ENCODE measurements at regions not wholly inside any gene's neighbourhood (a gene's known extent, or its start where the extent isn't known, plus 50 kb on each side); places are given as distances from the start of the nearest gene placed in this dataset.

GRCh38 chr18:2070631-2071030, 500.7 kb downstream of the METTL4 start:
- TF ChIP-seq GATA3 (IDR thresholded peaks at IDR 0.05; ENCODE audit: low read depth, low read length) (no peak), GATA2 (IDR thresholded peaks at IDR 0.05; ENCODE audit: low read depth, low read length) (no peak)

DNA sequence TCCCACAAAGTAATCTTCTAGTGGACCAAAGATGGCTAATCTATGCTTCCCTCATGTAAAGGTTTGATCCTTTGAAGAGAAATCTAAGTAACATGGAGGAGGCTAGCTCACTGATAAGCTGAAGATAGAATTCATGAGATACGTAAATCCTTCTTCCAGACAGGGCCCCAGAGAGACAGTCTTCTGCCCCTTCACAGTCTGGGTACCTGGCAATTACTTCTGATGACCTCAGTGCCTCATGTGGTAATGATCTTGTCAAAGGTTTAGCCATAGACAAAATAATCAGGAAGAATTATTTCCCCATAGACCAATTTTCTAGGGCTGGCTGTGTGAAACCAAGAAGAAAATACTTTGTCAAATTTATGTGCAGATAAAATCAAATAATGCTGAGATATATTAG, 495.8 kb downstream of the METTL4 start:
- TF ChIP-seq GATA2 (IDR thresholded peaks at IDR 0.05; ENCODE audit: low read depth, low read length) (no peak), GATA3 (IDR thresholded peaks at IDR 0.05; ENCODE audit: low read depth, low read length) (no peak)

DNA sequence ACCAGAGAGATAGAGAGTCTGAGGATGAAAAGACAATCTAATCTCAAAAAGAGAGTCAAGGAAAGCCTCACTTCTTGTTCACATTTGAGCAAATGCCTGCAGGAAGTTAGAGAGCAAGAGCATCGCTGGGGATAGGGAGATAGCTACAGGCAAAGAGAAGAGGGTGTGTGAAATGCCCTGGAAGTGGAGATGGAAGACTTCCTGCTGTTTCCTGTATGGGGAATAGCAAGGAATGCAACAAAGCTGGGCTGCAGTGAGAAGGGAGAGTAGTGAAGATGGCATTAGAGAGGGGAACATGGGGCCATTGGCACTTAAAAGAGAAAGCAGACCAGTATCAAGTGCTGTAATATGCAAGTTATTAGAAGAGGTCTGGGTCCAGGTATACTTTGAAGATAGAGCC, 488.6 kb downstream of the METTL4 start:
- no peak for TF ChIP-seq GATA2 (IDR thresholded peaks at IDR 0.05; ENCODE audit: low read depth, low read length)
- no peak for TF ChIP-seq GATA3 (IDR thresholded peaks at IDR 0.05; ENCODE audit: low read depth, low read length)

DNA sequence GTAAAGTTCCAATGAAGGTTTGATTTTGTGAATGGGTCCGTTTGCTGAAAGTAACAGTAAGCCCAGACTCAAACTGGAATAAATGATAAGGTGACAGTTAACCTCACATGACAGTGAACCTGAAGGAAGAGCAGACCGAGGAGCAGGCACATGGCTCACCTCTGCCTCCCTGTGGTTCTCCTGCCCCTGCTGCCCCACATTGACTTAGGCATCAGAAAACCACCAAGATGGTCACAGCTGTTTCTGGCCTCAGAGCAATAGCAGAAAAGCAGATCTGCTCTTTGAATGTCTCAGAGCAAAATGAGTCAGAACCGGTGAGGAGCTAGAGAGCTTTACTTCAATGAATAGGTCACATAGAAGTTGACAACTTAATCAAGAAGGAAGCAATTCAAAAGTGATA, 487.6 kb downstream of the METTL4 start:
- TF ChIP-seq GATA2 (IDR thresholded peaks at IDR 0.05; ENCODE audit: low read depth, low read length) (no peak), GATA3 (IDR thresholded peaks at IDR 0.05; ENCODE audit: low read depth, low read length) (no peak)

DNA sequence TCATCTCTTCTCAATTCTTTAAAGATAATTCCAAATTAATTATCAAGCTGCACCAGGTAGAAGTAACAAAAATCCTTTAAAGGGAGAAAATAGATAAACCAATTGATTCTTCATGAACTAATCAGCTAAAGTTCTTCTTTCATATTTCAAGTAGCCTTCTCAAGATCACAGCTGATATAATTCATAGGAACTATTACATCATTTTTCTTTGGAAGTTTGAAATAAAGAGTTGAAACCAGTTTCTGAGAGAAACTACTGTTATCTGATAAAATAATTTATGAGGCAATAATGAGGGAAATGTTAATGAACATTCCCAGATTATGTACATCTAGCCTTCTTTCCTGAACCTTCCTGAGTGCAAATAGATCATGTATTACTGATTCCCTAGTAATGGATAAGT, 484.9 kb downstream of the METTL4 start:
- TF ChIP-seq GATA2 (IDR thresholded peaks at IDR 0.05; ENCODE audit: low read depth, low read length) (no peak), GATA3 (IDR thresholded peaks at IDR 0.05; ENCODE audit: low read depth, low read length) (no peak)

DNA sequence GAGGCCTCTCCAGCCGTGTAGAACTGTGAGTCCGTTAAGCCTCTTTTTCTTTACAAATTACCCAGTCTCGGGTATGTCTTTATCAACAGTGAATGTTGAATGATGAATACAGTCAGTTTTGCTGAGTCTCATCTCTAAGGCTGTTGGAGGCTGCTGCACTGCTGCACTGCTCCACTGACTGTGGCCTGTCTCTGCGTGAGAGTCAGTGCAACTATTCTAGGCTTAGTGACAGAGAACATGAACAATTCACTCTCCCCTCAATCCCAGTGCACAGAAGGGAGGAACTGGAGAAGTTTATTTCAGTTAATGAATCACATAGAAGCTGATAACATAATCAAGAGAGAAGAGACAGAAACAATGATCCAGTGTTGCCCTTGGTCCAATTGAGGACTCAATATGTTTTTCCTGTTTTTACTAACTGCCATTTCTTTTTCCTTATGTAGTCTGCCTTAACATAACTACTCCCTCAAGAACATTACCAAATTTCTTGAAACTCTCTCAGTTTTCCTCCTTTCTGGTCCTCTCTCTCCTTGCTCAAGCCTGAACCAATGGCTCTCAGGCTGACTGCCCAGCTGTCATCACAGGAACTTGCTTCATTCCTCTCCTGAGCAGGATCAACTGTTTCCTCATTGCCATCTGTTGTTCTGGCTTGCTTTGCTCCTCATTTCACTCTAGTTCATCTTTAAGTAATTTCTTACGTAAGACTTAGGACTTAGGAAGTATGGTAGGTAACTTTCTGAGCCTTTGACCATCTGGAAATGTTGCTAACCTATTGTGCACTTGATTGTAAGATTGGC, 483.2 kb downstream of the METTL4 start:
- TF ChIP-seq GATA3 (IDR thresholded peaks at IDR 0.05; ENCODE audit: low read depth, low read length) = no peak
- no peak for TF ChIP-seq GATA2 (IDR thresholded peaks at IDR 0.05; ENCODE audit: low read depth, low read length)

DNA sequence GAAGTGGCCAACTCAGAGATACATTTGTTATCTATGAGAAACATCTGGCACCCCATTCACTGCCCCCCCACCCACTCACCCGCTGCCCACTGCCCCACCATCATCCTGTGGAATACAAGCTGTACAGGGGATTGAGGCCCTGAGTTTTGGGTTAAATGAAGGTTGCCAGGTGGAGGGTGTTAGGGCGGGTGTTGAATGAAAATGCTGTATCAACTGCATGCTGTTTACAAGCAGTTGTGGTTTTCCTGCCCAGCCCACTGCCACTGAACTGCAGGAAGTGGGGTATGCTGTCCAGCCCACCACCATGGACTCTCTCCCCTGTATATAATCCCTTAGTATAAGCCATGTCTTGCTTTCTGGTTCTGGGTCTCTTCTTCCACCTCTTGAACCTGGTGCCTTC, 481.9 kb downstream of the METTL4 start:
- TF ChIP-seq GATA3 (IDR thresholded peaks at IDR 0.05; ENCODE audit: low read depth, low read length) (no peak), GATA2 (IDR thresholded peaks at IDR 0.05; ENCODE audit: low read depth, low read length) (no peak)

- TF ChIP-seq GATA2 (IDR thresholded peaks at IDR 0.05; ENCODE audit: low read depth, low read length) = no peak
- TF ChIP-seq GATA3 (IDR thresholded peaks at IDR 0.05; ENCODE audit: low read depth, low read length) = no peak
These were observed 479.4 kb downstream of the METTL4 start for GRCh38 chr18:2091937-2092336.

DNA sequence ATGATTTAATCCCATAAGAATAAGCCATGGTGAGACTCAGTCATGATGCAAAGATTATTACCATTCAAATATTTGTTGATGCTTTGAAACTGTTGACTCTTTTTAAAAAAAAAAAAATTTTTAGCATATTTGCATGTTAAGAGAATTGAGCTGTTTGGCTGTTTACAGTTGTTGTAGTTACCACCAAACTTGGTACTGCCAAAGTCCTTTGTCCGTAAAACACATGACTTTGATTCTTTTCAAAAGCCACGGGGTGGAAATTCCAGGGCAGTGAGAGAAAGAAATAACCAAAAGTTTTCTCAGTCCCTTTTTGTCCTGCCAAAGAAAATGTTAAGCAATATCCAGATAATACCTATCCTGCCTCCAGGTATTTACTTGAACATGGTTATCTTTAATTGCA, 474.8 kb downstream of the METTL4 start:
- TF ChIP-seq GATA2 (IDR thresholded peaks at IDR 0.05; ENCODE audit: low read depth, low read length) (no peak), GATA3 (IDR thresholded peaks at IDR 0.05; ENCODE audit: low read depth, low read length) (no peak)

DNA sequence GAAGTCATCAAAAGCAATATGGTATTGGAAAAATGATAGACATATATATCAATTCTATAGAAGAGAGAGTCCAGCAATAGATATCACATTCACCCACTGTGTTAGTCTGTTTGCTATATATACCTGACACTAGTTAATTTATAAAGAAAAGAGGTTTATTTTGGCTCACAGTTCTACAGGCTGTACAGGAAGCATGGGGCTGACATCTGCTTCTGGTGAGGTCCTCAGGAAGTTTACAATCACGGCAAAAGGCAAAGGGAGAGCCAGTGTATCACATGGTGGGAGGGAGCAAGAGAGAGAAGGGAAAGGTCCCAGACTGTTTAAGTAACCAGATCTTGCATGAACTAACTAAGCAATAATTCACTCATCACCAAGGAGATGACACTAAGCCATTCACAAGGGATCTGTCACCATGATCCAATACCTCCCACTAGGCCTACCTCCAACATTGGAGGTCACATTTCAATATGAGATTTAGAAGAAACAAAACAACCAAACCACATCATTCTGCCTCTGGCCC, 470.6 kb downstream of the METTL4 start:
- TF ChIP-seq GATA2 (IDR thresholded peaks at IDR 0.05; ENCODE audit: low read depth, low read length) (no peak), GATA3 (IDR thresholded peaks at IDR 0.05; ENCODE audit: low read depth, low read length) (no peak)

- TF ChIP-seq GATA3 (IDR thresholded peaks at IDR 0.05; ENCODE audit: low read depth, low read length) (no peak), GATA2 (IDR thresholded peaks at IDR 0.05; ENCODE audit: low read depth, low read length) (no peak)
These were observed 469.3 kb downstream of the METTL4 start for GRCh38 chr18:2102022-2102421.

DNA sequence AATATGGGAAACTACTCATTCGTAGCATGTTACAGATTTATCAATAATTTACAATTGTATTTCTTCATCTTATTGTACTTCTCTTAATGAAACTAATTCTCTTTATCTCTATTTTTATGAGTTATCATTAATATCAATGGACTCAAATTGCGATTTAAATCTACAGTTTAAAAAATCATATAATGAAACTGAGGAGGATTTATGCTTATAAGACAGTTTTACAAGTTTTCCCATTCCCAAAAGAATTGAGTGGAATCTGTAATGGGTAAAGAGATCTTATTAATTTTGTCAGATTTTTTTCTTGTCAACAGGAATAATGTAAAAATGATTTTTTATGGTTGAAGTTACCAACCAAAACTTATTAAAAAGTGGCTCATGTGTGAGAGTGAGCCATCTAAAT, 468.0 kb downstream of the METTL4 start:
- TF ChIP-seq GATA2 (IDR thresholded peaks at IDR 0.05; ENCODE audit: low read depth, low read length) (no peak), GATA3 (IDR thresholded peaks at IDR 0.05; ENCODE audit: low read depth, low read length) (no peak)

DNA sequence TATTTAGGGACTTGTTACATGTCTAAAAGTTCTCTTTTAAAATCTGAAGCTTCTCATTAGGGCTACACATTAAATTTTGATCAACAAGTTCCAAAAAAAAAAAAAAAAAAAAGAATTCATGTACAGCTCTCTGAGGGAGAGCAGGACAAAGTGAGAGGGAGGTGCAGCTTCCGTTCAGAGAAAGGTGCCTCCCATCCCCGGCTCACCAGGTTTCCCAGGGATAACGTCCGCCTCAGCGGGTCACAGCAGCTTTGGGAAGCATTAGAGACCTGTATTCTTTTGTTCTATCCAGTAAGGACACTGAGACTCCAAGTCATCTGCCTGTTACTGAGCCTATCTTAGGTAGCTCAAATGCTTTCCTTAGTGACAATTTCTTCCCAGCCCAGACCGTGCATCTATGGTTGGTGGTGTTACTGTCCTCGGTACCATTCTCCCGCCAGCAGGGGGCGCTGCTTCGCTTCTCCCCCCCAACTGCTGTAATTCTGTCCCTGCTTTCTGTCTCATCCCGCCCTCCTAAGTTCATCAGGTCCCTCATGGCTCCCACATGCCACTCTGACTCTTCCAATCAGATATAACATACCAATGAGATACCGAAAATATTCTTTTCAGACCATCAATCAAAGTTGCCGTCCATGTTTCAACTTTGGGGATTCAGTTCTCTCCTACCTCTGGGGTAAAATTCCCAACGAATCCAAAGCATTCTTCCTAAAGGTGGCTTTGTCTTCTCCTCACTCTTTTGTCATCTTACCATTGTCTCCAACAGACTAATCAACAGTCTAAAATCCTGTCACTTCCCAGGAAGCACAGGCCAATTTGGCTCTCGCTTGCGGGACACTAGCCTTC, 466.5 kb downstream of the METTL4 start:
- TF ChIP-seq GATA3 (IDR thresholded peaks at IDR 0.05; ENCODE audit: low read depth, low read length) = no peak
- TF ChIP-seq GATA2 (IDR thresholded peaks at IDR 0.05; ENCODE audit: low read depth, low read length) = no peak

- TF ChIP-seq GATA2 (IDR thresholded peaks at IDR 0.05; ENCODE audit: low read depth, low read length) = no peak
These were observed 462.7 kb downstream of the METTL4 start for GRCh38 chr18:2108591-2108990.

DNA sequence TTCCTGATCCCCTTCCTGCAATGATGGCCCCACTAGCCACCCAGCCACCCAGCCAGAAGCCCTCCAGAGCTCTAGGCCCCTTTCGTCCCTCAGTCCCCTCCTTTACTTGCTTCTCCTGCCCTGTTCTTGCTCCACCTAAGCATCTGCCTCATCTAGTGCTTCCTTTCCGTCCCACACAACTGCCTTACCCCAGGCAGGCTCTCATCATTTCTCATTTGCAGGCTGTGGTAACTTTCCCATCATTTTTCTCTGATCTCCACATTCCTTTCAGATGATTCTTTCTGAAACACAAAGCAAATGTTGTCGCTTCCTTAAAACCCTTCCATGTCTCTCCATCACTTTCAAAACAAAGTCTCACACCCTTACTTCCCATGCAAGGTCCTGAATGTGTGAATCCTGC, 459.8 kb downstream of the METTL4 start:
- TF ChIP-seq GATA3 (IDR thresholded peaks at IDR 0.05; ENCODE audit: low read depth, low read length) (no peak), GATA2 (IDR thresholded peaks at IDR 0.05; ENCODE audit: low read depth, low read length) (no peak)
